Liver (tissue), 8 donors: ENCODE measurements at regions not wholly inside any gene's neighbourhood (a gene's known extent, or its start where the extent isn't known, plus 50 kb on each side); places are given as distances from the start of the nearest gene placed in this dataset.

Experiments
- DNase-seq: peaks from one replicate; pipeline ENCODE4 v3.0.0-alpha.2; 2017; ENCODE audit warnings: low spot score
- H3K27ac ChIP-seq, 2 donors: one replicate each; pipeline ENCODE4 v1.7.0; 2013; ENCODE audit warnings: inconsistent platforms in 2 of 2, low read length in 2 of 2, control low read depth in 1 of 2, low read depth in 1 of 2, mild to moderate bottlenecking in 1 of 2
- H3K27me3 ChIP-seq, 4 donors: one replicate each; pipeline versions ENCODE4 v1.6.1 to v1.7.0; 2013; ENCODE audit warnings: low read length in 3 of 4, inconsistent platforms in 1 of 4, mild to moderate bottlenecking in 1 of 4, moderate library complexity in 1 of 4; ENCODE audit not compliant: control insufficient read depth in 4 of 4, insufficient read depth in 4 of 4
- H3K36me3 ChIP-seq, 4 donors: one replicate each; pipeline versions ENCODE4 v1.6.1 to v1.7.0; 2013; ENCODE audit warnings: low read length in 3 of 4, mild to moderate bottlenecking in 3 of 4, low read depth in 1 of 4, moderate library complexity in 1 of 4; ENCODE audit not compliant: control insufficient read depth in 4 of 4, insufficient read depth in 3 of 4
- H3K4me1 ChIP-seq, 4 donors: one replicate each; pipeline versions ENCODE4 v1.6.1 to v1.7.0; 2013; ENCODE audit warnings: low read length in 3 of 4, mild to moderate bottlenecking in 3 of 4, moderate library complexity in 1 of 4; ENCODE audit not compliant: control insufficient read depth in 4 of 4, insufficient read depth in 4 of 4
- H3K4me3 ChIP-seq, 3 donors: one replicate each; pipeline versions ENCODE4 v1.6.1 to v1.7.0; 2013; ENCODE audit warnings: low read length in 3 of 3, control low read depth in 1 of 3, low read depth in 1 of 3, mild to moderate bottlenecking in 1 of 3
- H3K9ac ChIP-seq, 2 donors: one replicate each; pipeline ENCODE4 v1.7.0; 2013; ENCODE audit warnings: low read length in 2 of 2, mild to moderate bottlenecking in 2 of 2, moderate library complexity in 2 of 2, control low read depth in 1 of 2, low read depth in 1 of 2
- H3K9me3 ChIP-seq, 4 donors: one replicate each; pipeline versions ENCODE4 v1.6.1 to v1.7.0; 2013; ENCODE audit warnings: low read length in 3 of 4; ENCODE audit not compliant: control insufficient read depth in 4 of 4
- ATF3 ChIP-seq: IDR thresholded peaks from 2 replicates; pipeline ENCODE4 v1.6.1; 2016; ENCODE audit warnings: antibody characterized with exemption
- EGR1 ChIP-seq, 2 donors: IDR thresholded peaks; 2 replicates each; pipeline ENCODE4 v1.6.1; 2016 to 2018; ENCODE audit warnings: antibody characterized with exemption in 2 of 2, low read depth in 2 of 2
- FOXA1 ChIP-seq: IDR thresholded peaks from 2 replicates; pipeline ENCODE4 v1.6.1; 2016; ENCODE audit warnings: antibody characterized with exemption
- FOXA2 ChIP-seq: IDR thresholded peaks from 2 replicates; pipeline ENCODE4 v1.6.1; 2016; ENCODE audit warnings: antibody characterized with exemption
- GABPA ChIP-seq, 2 donors: IDR thresholded peaks in 1 of 2; conservative IDR thresholded peaks in 1 of 2; 2 replicates each; pipeline ENCODE4 v1.6.1; 2016; ENCODE audit warnings: antibody characterized with exemption in 2 of 2, mild to moderate bottlenecking in 1 of 2, moderate library complexity in 1 of 2
- HNF4A ChIP-seq, 2 donors: conservative IDR thresholded peaks; 2 replicates each; pipeline ENCODE4 v1.6.1; 2016; ENCODE audit warnings: antibody characterized with exemption in 2 of 2, mild to moderate bottlenecking in 2 of 2
- HNF4G ChIP-seq: IDR thresholded peaks from 2 replicates; pipeline ENCODE4 v1.6.1; 2016; ENCODE audit warnings: antibody characterized with exemption
- JUND ChIP-seq, 2 donors: IDR thresholded peaks; 2 replicates each; pipeline ENCODE4 v1.6.1; 2016; ENCODE audit warnings: antibody characterized with exemption in 2 of 2
- MAX ChIP-seq: IDR thresholded peaks from 2 replicates; pipeline ENCODE4 v1.6.1; 2016; ENCODE audit warnings: antibody characterized with exemption
- NR2F2 ChIP-seq: IDR thresholded peaks from 2 replicates; pipeline ENCODE4 v1.6.1; 2016; ENCODE audit warnings: antibody characterized with exemption
- RAD21 ChIP-seq, 2 donors: IDR thresholded peaks; 2 replicates each; pipeline ENCODE4 v1.6.1; 2016; ENCODE audit warnings: antibody characterized with exemption in 2 of 2, mild to moderate bottlenecking in 2 of 2
- RXRA ChIP-seq, 2 donors: IDR thresholded peaks; 2 replicates each; pipeline ENCODE4 v1.6.1; 2017 to 2018; ENCODE audit warnings: antibody characterized with exemption in 2 of 2, mild to moderate bottlenecking in 1 of 2
- SP1 ChIP-seq: IDR thresholded peaks from 2 replicates; pipeline ENCODE4 v1.6.1; 2018; ENCODE audit warnings: antibody characterized with exemption, mild to moderate bottlenecking
- TAF1 ChIP-seq: conservative IDR thresholded peaks from 2 replicates; pipeline ENCODE4 v1.6.1; 2016; ENCODE audit warnings: antibody characterized with exemption, mild to moderate bottlenecking
- YY1 ChIP-seq: IDR thresholded peaks from 2 replicates; pipeline ENCODE4 v1.6.1; 2016; ENCODE audit warnings: antibody characterized with exemption, mild to moderate bottlenecking
- ZBTB33 ChIP-seq: IDR thresholded peaks from 2 replicates; pipeline ENCODE4 v1.6.1; 2016; ENCODE audit warnings: antibody characterized with exemption
- WGBS: extraction: QIAGEN DNeasy Blood & Tissue Kit; methylation state at CpG from one replicate; pipeline ENCODE4 v1.1.7; 2013; 5-methylcytosine and 5-hydroxymethylcytosine counted together
- TF ChIP-seq, protein P1 (sequence below): fragments of 150-350 bp; IDR thresholded peaks from 2 replicates; pipeline ENCODE4 v1.5.1; 2017; ENCODE audit warnings: improper control_type of control experiment, low read depth, low read length; ENCODE audit not compliant: missing input control
- donor health status: healthy.
- donor health status: healthy.
- donor health status: healthy.
- donor health status: healthy.
- donor health status: healthy.

- no peak overlapping the region for H3K9ac ChIP-seq
- peaks cover 0 to 4% (median 0%) of the 10 kb centered on the region in 4 donors for H3K4me1 ChIP-seq
- H3K4me3 ChIP-seq, result no peak overlapping the region
- no peak overlapping the region for H3K27ac ChIP-seq
- no peaks in the 10 kb centered on the region for H3K9me3 ChIP-seq
- H3K36me3 ChIP-seq, result no peaks in the 10 kb centered on the region
- no peak for TF ChIP-seq EGR1 (IDR thresholded peaks at IDR 0.05; ENCODE audit: low read depth in 2 of 2)
- TF ChIP-seq FOXA2, result no peak
- TF ChIP-seq GABPA (IDR thresholded peaks at IDR 0.05 in 1 of 2, conservative IDR thresholded peaks at IDR 0.05 in 1 of 2), result no peak
- no peak for TF ChIP-seq HNF4G
- TF ChIP-seq JUND (IDR thresholded peaks at IDR 0.05), result no peak
- no peak for TF ChIP-seq FOXA1
- no peak for TF ChIP-seq TAF1
- TF ChIP-seq, protein P1, sequence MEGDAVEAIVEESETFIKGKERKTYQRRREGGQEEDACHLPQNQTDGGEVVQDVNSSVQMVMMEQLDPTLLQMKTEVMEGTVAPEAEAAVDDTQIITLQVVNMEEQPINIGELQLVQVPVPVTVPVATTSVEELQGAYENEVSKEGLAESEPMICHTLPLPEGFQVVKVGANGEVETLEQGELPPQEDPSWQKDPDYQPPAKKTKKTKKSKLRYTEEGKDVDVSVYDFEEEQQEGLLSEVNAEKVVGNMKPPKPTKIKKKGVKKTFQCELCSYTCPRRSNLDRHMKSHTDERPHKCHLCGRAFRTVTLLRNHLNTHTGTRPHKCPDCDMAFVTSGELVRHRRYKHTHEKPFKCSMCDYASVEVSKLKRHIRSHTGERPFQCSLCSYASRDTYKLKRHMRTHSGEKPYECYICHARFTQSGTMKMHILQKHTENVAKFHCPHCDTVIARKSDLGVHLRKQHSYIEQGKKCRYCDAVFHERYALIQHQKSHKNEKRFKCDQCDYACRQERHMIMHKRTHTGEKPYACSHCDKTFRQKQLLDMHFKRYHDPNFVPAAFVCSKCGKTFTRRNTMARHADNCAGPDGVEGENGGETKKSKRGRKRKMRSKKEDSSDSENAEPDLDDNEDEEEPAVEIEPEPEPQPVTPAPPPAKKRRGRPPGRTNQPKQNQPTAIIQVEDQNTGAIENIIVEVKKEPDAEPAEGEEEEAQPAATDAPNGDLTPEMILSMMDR, result no peak
- TF ChIP-seq ZBTB33, result no peak
- H3K27me3 ChIP-seq, result no peaks in the 10 kb centered on the region
- no peak for DNase-seq
- WGBS, result 57% methylated on average over 2 of the region's 2 CpGs
Measured at GRCh38 chr2:44053052-44053451, 57.3 kb upstream of the LRPPRC start.

- H3K27me3 ChIP-seq, result no peaks in the 10 kb centered on the region
- WGBS, result 91% methylated on average over 4 of the region's 4 CpGs
- no peak overlapping the region for H3K4me3 ChIP-seq
- H3K9ac ChIP-seq, result no peak overlapping the region
- no peak overlapping the region for H3K27ac ChIP-seq
- TF ChIP-seq HNF4G, result no peak
- TF ChIP-seq MAX, result no peak
- H3K36me3 ChIP-seq, result no peaks in the 10 kb centered on the region
- peaks cover 0 to 4% (median 0%) of the 10 kb centered on the region in 4 donors for H3K4me1 ChIP-seq
- no peaks in the 10 kb centered on the region for H3K9me3 ChIP-seq
- no peak for DNase-seq
Measured at GRCh38 chr2:44053456-44053855, 57.7 kb upstream of the LRPPRC start.

- Histone ChIP-seq H3K4me1 (peaks cover 0 to 11% (median 4%) of the 10 kb centered on the region in 4 donors), H3K9me3 (no peaks in the 10 kb centered on the region), H3K9ac (no peak overlapping the region), H3K4me3 (no peak overlapping the region), H3K27me3 (no peaks in the 10 kb centered on the region), H3K36me3 (no peaks in the 10 kb centered on the region), H3K27ac (no peak overlapping the region)
- no peak for DNase-seq
- WGBS, result 56% methylated on average over 2 of the region's 2 CpGs
- TF ChIP-seq MAX (no peak), JUND (IDR thresholded peaks at IDR 0.05) (no peak), RAD21 (IDR thresholded peaks at IDR 0.05) (no peak), TAF1 (no peak), EGR1 (IDR thresholded peaks at IDR 0.05; ENCODE audit: low read depth in 2 of 2) (no peak), ZBTB33 (no peak), ATF3 (no peak), HNF4A (conservative IDR thresholded peaks at IDR 0.05) (no peak), FOXA2 (no peak), NR2F2 (no peak), YY1 (no peak), RXRA (IDR thresholded peaks at IDR 0.05) (no peak), HNF4G (no peak), SP1 (no peak), GABPA (IDR thresholded peaks at IDR 0.05 in 1 of 2, conservative IDR thresholded peaks at IDR 0.05 in 1 of 2) (no peak), FOXA1 (no peak)
- TF ChIP-seq, protein P1, result no peak
Measured at GRCh38 chr2:44055229-44055628, 59.4 kb upstream of the LRPPRC start.
